ENCODE measurements at regions not wholly inside any gene's neighbourhood (a gene's known extent, or its start where the extent isn't known, plus 50 kb on each side); places are given as distances from the start of the nearest gene placed in this dataset.

- Histone ChIP-seq H3K4me2 (ENCODE audit: insufficient read depth, low read length) (no peak overlapping the region), H3K9me3 (replicated peaks; ENCODE audit: control insufficient read depth, insufficient read depth, low read depth, low read length) (no peaks in the 10 kb centered on the region), H3K9ac (ENCODE audit: insufficient read depth in 1 of 2, low read depth in 2 of 2, low read length in 2 of 2) (no peak overlapping the region), H3K9me1 (ENCODE audit: control insufficient read depth, insufficient read depth, low read length) (no peaks in the 10 kb centered on the region), H2AFZ (ENCODE audit: low read depth, low read length) (no peak overlapping the region), H3K4me1 (replicated peaks in 1 of 2; ENCODE audit: control insufficient read depth in 2 of 2, insufficient read depth in 2 of 2, low read length in 2 of 2) (no peaks in the 10 kb centered on the region), H3K4me3 (no peak overlapping the region), H3K27ac (ENCODE audit: extremely low read depth, low read depth, low read length) (no peak overlapping the region), H3K36me3 (ENCODE audit: control insufficient read depth, insufficient read depth, low read length) (no peaks in the 10 kb centered on the region), H4K20me1 (replicated peaks; ENCODE audit: control insufficient read depth, insufficient read depth, low read length) (no peaks in the 10 kb centered on the region), H3K27me3 (ENCODE audit: control insufficient read depth in 2 of 2, insufficient read depth in 2 of 2, low read length in 2 of 2) (no peaks in the 10 kb centered on the region; a peak in 2 of 5 replicates), H3K79me2 (ENCODE audit: control insufficient read depth, insufficient read depth, low read length) (no peaks in the 10 kb centered on the region)
- POLR2A ChIA-PET, result no interaction called here
- FAIRE-seq (no peak), ATAC-seq (no peak), DNase-seq (ENCODE audit: extremely low read depth in 1 of 4, low spot score in 3 of 4) (no peak)
- TF ChIP-seq FOXA1 (IDR thresholded peaks at IDR 0.05; ENCODE audit: borderline replicate concordance) (no peak), RBM17 (IDR thresholded peaks at IDR 0.05; ENCODE audit: borderline replicate concordance, low read depth, low read length) (no peak), HDAC2 (IDR thresholded peaks at IDR 0.05) (no peak), SRSF1 (IDR thresholded peaks at IDR 0.05; ENCODE audit: low read depth, low read length) (no peak), SRF (CRISPR knock-in tag; IDR thresholded peaks at IDR 0.05) (no peak), MIER1 (IDR thresholded peaks at IDR 0.05; ENCODE audit: low read depth) (no peak), CTBP1 (IDR thresholded peaks at IDR 0.05; ENCODE audit: borderline replicate concordance) (no peak), FOXM1 (IDR thresholded peaks at IDR 0.05; ENCODE audit: low read depth) (no peak), FOXM1 (CRISPR knock-in tag; IDR thresholded peaks at IDR 0.05; ENCODE audit: low read depth) (no peak), PHB2 (IDR thresholded peaks at IDR 0.05; ENCODE audit: low read depth) (no peak), ZC3H8 (IDR thresholded peaks at IDR 0.05) (no peak), ZNF23 (CRISPR knock-in tag; IDR thresholded peaks at IDR 0.05) (no peak), ZNF695 (CRISPR knock-in tag; IDR thresholded peaks at IDR 0.05) (no peak)
- TF ChIP-seq, protein P1, sequence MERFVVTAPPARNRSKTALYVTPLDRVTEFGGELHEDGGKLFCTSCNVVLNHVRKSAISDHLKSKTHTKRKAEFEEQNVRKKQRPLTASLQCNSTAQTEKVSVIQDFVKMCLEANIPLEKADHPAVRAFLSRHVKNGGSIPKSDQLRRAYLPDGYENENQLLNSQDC (CRISPR knock-in tag; IDR thresholded peaks at IDR 0.05), result no peak
- TF ChIP-seq, protein P2, sequence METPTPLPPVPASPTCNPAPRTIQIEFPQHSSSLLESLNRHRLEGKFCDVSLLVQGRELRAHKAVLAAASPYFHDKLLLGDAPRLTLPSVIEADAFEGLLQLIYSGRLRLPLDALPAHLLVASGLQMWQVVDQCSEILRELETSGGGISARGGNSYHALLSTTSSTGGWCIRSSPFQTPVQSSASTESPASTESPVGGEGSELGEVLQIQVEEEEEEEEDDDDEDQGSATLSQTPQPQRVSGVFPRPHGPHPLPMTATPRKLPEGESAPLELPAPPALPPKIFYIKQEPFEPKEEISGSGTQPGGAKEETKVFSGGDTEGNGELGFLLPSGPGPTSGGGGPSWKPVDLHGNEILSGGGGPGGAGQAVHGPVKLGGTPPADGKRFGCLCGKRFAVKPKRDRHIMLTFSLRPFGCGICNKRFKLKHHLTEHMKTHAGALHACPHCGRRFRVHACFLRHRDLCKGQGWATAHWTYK (CRISPR knock-in tag; IDR thresholded peaks at IDR 0.05), result no peak
- intact Hi-C loops (cut with micrococcal nuclease), result no loop called here
- in situ Hi-C loops (cut with MboI), result no loop called here
- CTCF ChIA-PET (ENCODE audit: low intra/inter-chr PET ratio), result no interaction called here
- WGBS (ENCODE audit: insufficient coverage, low coverage, missing lambda C conversion rate), result 20% methylated on average over 2 of the region's 2 CpGs
- no TSS peak for BruUV-seq (replicated peaks)
These were observed 90.1 kb upstream of the ABCC4 start for GRCh38 chr13:95391362-95391761.
